Neural cell (in vitro differentiated cells): ENCODE measurements at regions not wholly inside any gene's neighbourhood (a gene's known extent, or its start where the extent isn't known, plus 50 kb on each side); places are given as distances from the start of the nearest gene placed in this dataset.

ENCODE experiments used
- CTCF ChIP-seq: fragments of 450-650 bp; IDR thresholded peaks from 2 replicates; pipeline ENCODE4 v1.5.1; 2014; ENCODE audit warnings: antibody characterized with exemption, mild to moderate bottlenecking, moderate library complexity; ENCODE audit not compliant: poor library complexity, severe bottlenecking
- EZH2 ChIP-seq: fragments of 200-600, 300-800 bp; shearing (Covaris generic), sonication (generic); IDR thresholded peaks from 2 replicates; pipeline ENCODE4 v1.6.1; 2014; ENCODE audit warnings: antibody characterized with exemption, low read length, borderline replicate concordance, mild to moderate bottlenecking; ENCODE audit not compliant: insufficient read depth, poor library complexity, severe bottlenecking
- RAD21 ChIP-seq: fragments of 450-650 bp; conservative IDR thresholded peaks from 2 replicates; pipeline ENCODE4 v1.6.1; 2014; ENCODE audit warnings: antibody characterized with exemption, mild to moderate bottlenecking, moderate library complexity
- TAF1 ChIP-seq: IDR thresholded peaks from 2 replicates; pipeline ENCODE4 v1.6.1; 2012; ENCODE audit warnings: low read depth

- no peak for TF ChIP-seq EZH2
- no peak for TF ChIP-seq RAD21
- TF ChIP-seq CTCF, result no peak
- no peak for TF ChIP-seq TAF1
These were observed 106.2 kb downstream of the SLITRK5 start for GRCh38 chr13:87777387-87777786.
